SJCRH30 (cell line): ENCODE measurements at regions not wholly inside any gene's neighbourhood (a gene's known extent, or its start where the extent isn't known, plus 50 kb on each side); places are given as distances from the start of the nearest gene placed in this dataset.
"Not testable (repeated sequence)": the region's sequence is repeated elsewhere in the genome, so short reads cannot be mapped to it uniquely, and the experiment has no call there.

Source experiments
- DNase-seq, 2 experiments: peaks; one replicate each; pipeline ENCODE4 v3.0.0-alpha.2; 2015 to 2020
- H3K27ac ChIP-seq: fragments of 250-450 bp; sonication (Bioruptor Pico); 2 replicates; pipeline ENCODE4 v1.5.1; 2020; ENCODE audit warnings: mild to moderate bottlenecking, moderate library complexity
- H3K27me3 ChIP-seq: fragments of 250-450 bp; sonication (Bioruptor Pico); 2 replicates; pipeline ENCODE4 v1.5.1; 2020; ENCODE audit warnings: mild to moderate bottlenecking, moderate library complexity
- H3K36me3 ChIP-seq: fragments of 250-450 bp; sonication (Bioruptor Pico); 2 replicates; pipeline ENCODE4 v1.5.1; 2020; ENCODE audit warnings: mild to moderate bottlenecking, moderate library complexity
- H3K4me1 ChIP-seq: fragments of 250-450 bp; sonication (Bioruptor Pico); 2 replicates; pipeline ENCODE4 v1.5.1; 2020; ENCODE audit warnings: mild to moderate bottlenecking, moderate library complexity
- H3K4me3 ChIP-seq: fragments of 250-450 bp; sonication (Bioruptor Pico); 2 replicates; pipeline ENCODE4 v1.5.1; 2020; ENCODE audit warnings: mild to moderate bottlenecking, moderate library complexity
- H3K9me3 ChIP-seq: fragments of 250-450 bp; sonication (Bioruptor Pico); replicated peaks from 2 replicates; pipeline ENCODE4 v1.5.1; 2020; ENCODE audit warnings: mild to moderate bottlenecking, moderate library complexity

- no peaks in the 10 kb centered on the region for H3K36me3 ChIP-seq
- H3K27ac ChIP-seq, result no peak overlapping the region
- H3K27me3 ChIP-seq, result no peaks in the 10 kb centered on the region
- no peaks in the 10 kb centered on the region for H3K9me3 ChIP-seq
- H3K4me3 ChIP-seq, result no peak overlapping the region
- no peaks in the 10 kb centered on the region for H3K4me1 ChIP-seq
- DNase-seq, result no peak
Measured at GRCh38 chr4:14143892-14144291, 516.4 kb upstream of the BOD1L1 start.

- Histone ChIP-seq H3K27ac (no peak overlapping the region), H3K4me1 (no peaks in the 10 kb centered on the region), H3K9me3 (0 out of 2 replicates have a peak, but pooled peaks cover 3% of the 10 kb centered on the region), H3K4me3 (no peak overlapping the region), H3K36me3 (no peaks in the 10 kb centered on the region), H3K27me3 (no peaks in the 10 kb centered on the region)
- no peak for DNase-seq
Measured at GRCh38 chr4:14149176-14150053, 521.9 kb upstream of the BOD1L1 start.

- no peak for DNase-seq
- H3K9me3 ChIP-seq, result 0 out of 2 replicates have a peak, but pooled peaks cover 3% of the 10 kb centered on the region
- no peaks in the 10 kb centered on the region for H3K4me1 ChIP-seq
- H3K4me3 ChIP-seq, result no peak overlapping the region
- no peaks in the 10 kb centered on the region for H3K36me3 ChIP-seq
- no peaks in the 10 kb centered on the region for H3K27me3 ChIP-seq
- H3K27ac ChIP-seq, result no peak overlapping the region
Measured at GRCh38 chr4:14151101-14151500, 523.6 kb upstream of the BOD1L1 start.

- H3K27me3 ChIP-seq, result no peaks in the 10 kb centered on the region
- H3K36me3 ChIP-seq, result no peaks in the 10 kb centered on the region
- H3K4me1 ChIP-seq, result no peaks in the 10 kb centered on the region
- no peak overlapping the region for H3K27ac ChIP-seq
- no peak overlapping the region for H3K4me3 ChIP-seq
- no peak for DNase-seq
- 0 out of 2 replicates have a peak, but pooled peaks cover 3% of the 10 kb centered on the region for H3K9me3 ChIP-seq
Measured at GRCh38 chr4:14152834-14153519, 525.5 kb upstream of the BOD1L1 start.

GRCh38 chr4:14155803-14156202 is 528.3 kb upstream of the BOD1L1 start:
- H3K9me3 ChIP-seq, result 0 out of 2 replicates have a peak, but pooled peaks cover 3% of the 10 kb centered on the region
- H3K27ac ChIP-seq, result no peak overlapping the region
- DNase-seq, result no peak
- no peaks in the 10 kb centered on the region for H3K4me1 ChIP-seq
- no peaks in the 10 kb centered on the region for H3K27me3 ChIP-seq
- no peak overlapping the region for H3K4me3 ChIP-seq
- H3K36me3 ChIP-seq, result no peaks in the 10 kb centered on the region

GRCh38 chr4:14157262-14157661 is 529.7 kb upstream of the BOD1L1 start:
- no peaks in the 10 kb centered on the region for H3K36me3 ChIP-seq
- no peak for DNase-seq
- no peaks in the 10 kb centered on the region for H3K27me3 ChIP-seq
- H3K4me1 ChIP-seq, result no peaks in the 10 kb centered on the region
- H3K9me3 ChIP-seq, result no peaks in the 10 kb centered on the region
- no peak overlapping the region for H3K4me3 ChIP-seq
- H3K27ac ChIP-seq, result no peak overlapping the region

- Histone ChIP-seq H3K36me3 (no peaks in the 10 kb centered on the region), H3K27ac (no peak overlapping the region), H3K9me3 (no peaks in the 10 kb centered on the region), H3K27me3 (no peaks in the 10 kb centered on the region), H3K4me1 (no peaks in the 10 kb centered on the region), H3K4me3 (no peak overlapping the region)
- DNase-seq, result no peak
Measured at GRCh38 chr4:14165222-14165920, 537.8 kb upstream of the BOD1L1 start.

GRCh38 chr4:14167876-14168510 is 540.5 kb upstream of the BOD1L1 start:
- no peak overlapping the region for H3K27ac ChIP-seq
- no peak for DNase-seq
- H3K27me3 ChIP-seq, result no peaks in the 10 kb centered on the region
- H3K4me1 ChIP-seq, result no peaks in the 10 kb centered on the region
- H3K36me3 ChIP-seq, result no peaks in the 10 kb centered on the region
- no peak overlapping the region for H3K4me3 ChIP-seq
- no peaks in the 10 kb centered on the region for H3K9me3 ChIP-seq

GRCh38 chr4:14168919-14169318 is 541.4 kb upstream of the BOD1L1 start:
- no peaks in the 10 kb centered on the region for H3K36me3 ChIP-seq
- no peak overlapping the region for H3K4me3 ChIP-seq
- peak in 1 of 2 experiments; percentile 27 for DNase-seq
- H3K4me1 ChIP-seq, result no peaks in the 10 kb centered on the region
- no peaks in the 10 kb centered on the region for H3K9me3 ChIP-seq
- H3K27me3 ChIP-seq, result no peaks in the 10 kb centered on the region
- no peak overlapping the region for H3K27ac ChIP-seq

GRCh38 chr4:14169460-14169859 is 541.9 kb upstream of the BOD1L1 start:
- Histone ChIP-seq H3K4me3 (no peak overlapping the region), H3K9me3 (no peaks in the 10 kb centered on the region), H3K4me1 (no peaks in the 10 kb centered on the region), H3K27me3 (no peaks in the 10 kb centered on the region), H3K36me3 (no peaks in the 10 kb centered on the region), H3K27ac (no peak overlapping the region)
- DNase-seq, result no peak

- not testable (repeated sequence) for H3K36me3 ChIP-seq, H3K4me3 ChIP-seq, H3K27me3 ChIP-seq, DNase-seq, H3K4me1 ChIP-seq, H3K9me3 ChIP-seq, H3K27ac ChIP-seq
Measured at GRCh38 chr4:14169940-14170339, 542.4 kb upstream of the BOD1L1 start.

GRCh38 chr4:14176613-14177012 is 549.1 kb upstream of the BOD1L1 start:
- no peaks in the 10 kb centered on the region for H3K27me3 ChIP-seq
- H3K4me3 ChIP-seq, result no peak overlapping the region
- H3K4me1 ChIP-seq, result no peaks in the 10 kb centered on the region
- DNase-seq, result no peak
- no peak overlapping the region for H3K27ac ChIP-seq
- H3K9me3 ChIP-seq, result no peaks in the 10 kb centered on the region
- no peaks in the 10 kb centered on the region for H3K36me3 ChIP-seq

- Histone ChIP-seq H3K36me3 (no peaks in the 10 kb centered on the region), H3K9me3 (no peaks in the 10 kb centered on the region), H3K27me3 (no peaks in the 10 kb centered on the region), H3K27ac (no peak overlapping the region), H3K4me3 (no peak overlapping the region), H3K4me1 (no peaks in the 10 kb centered on the region)
- DNase-seq, result no peak
Measured at GRCh38 chr4:14177987-14178386, 550.5 kb upstream of the BOD1L1 start.

- Histone ChIP-seq H3K4me3 (no peak overlapping the region), H3K27ac (no peak overlapping the region), H3K27me3 (no peaks in the 10 kb centered on the region), H3K4me1 (no peaks in the 10 kb centered on the region), H3K36me3 (no peaks in the 10 kb centered on the region), H3K9me3 (no peaks in the 10 kb centered on the region)
- no peak for DNase-seq
Measured at GRCh38 chr4:14178421-14178820, 550.9 kb upstream of the BOD1L1 start.

GRCh38 chr4:14180166-14180565 is 552.6 kb upstream of the BOD1L1 start:
- Histone ChIP-seq H3K9me3 (no peaks in the 10 kb centered on the region), H3K36me3 (no peaks in the 10 kb centered on the region), H3K27ac (no peak overlapping the region), H3K4me3 (no peak overlapping the region), H3K4me1 (no peaks in the 10 kb centered on the region), H3K27me3 (no peaks in the 10 kb centered on the region)
- no peak for DNase-seq
